Vagina (tissue), 2 donors: ENCODE measurements at regions not wholly inside any gene's neighbourhood (a gene's known extent, or its start where the extent isn't known, plus 50 kb on each side); places are given as distances from the start of the nearest gene placed in this dataset.

ENCODE experiments used
- POLR2A ChIP-seq, 2 donors: fragments of 450-650 bp; IDR thresholded peaks; one replicate each; pipeline ENCODE4 v1.6.1; 2017; ENCODE audit warnings: antibody characterized with exemption in 2 of 2, mild to moderate bottlenecking in 2 of 2, moderate library complexity in 2 of 2
- TF ChIP-seq, protein P1 (sequence below), 3 experiments: fragments of 450-650 bp in 2 of 3; fragments of 200-600 bp in 1 of 3; sonication (generic) in 1 of 3; IDR thresholded peaks; one replicate each; pipeline ENCODE4 v1.5.1; 2017 to 2019; ENCODE audit warnings: antibody characterized with exemption in 3 of 3, mild to moderate bottlenecking in 2 of 3, moderate library complexity in 2 of 3

DNA sequence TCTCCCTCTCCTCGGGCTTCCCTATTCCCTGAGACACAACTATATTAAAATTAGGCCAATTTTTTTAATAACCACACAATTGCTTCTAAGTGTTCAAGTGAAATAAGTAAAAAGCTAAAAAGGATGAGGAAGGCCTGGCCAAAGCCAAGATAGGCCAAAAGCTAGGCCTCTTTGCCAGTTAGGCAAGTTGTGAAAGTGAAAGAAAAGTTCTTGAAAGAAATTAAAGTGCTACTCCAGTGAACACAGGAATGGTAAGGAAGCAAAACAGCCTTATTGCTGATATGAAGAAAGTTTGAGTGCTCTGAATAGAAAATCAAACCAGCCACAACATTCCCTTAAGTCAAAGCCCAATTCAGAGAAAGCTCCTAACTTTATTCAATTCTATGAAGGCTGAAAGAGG, 114.2 kb upstream of the FAT4 start:
- TF ChIP-seq, protein P1, sequence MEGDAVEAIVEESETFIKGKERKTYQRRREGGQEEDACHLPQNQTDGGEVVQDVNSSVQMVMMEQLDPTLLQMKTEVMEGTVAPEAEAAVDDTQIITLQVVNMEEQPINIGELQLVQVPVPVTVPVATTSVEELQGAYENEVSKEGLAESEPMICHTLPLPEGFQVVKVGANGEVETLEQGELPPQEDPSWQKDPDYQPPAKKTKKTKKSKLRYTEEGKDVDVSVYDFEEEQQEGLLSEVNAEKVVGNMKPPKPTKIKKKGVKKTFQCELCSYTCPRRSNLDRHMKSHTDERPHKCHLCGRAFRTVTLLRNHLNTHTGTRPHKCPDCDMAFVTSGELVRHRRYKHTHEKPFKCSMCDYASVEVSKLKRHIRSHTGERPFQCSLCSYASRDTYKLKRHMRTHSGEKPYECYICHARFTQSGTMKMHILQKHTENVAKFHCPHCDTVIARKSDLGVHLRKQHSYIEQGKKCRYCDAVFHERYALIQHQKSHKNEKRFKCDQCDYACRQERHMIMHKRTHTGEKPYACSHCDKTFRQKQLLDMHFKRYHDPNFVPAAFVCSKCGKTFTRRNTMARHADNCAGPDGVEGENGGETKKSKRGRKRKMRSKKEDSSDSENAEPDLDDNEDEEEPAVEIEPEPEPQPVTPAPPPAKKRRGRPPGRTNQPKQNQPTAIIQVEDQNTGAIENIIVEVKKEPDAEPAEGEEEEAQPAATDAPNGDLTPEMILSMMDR (IDR thresholded peaks at IDR 0.05), result no peak
- TF ChIP-seq POLR2A (IDR thresholded peaks at IDR 0.05), result no peak
